Heart left ventricle (tissue), 16 donors: ENCODE measurements at regions not wholly inside any gene's neighbourhood (a gene's known extent, or its start where the extent isn't known, plus 50 kb on each side); places are given as distances from the start of the nearest gene placed in this dataset.

Experiments
- ATAC-seq, 4 donors: fragments of 200-7000 bp; cut with Tn5 transposase; one replicate each; pipeline ENCODE4 v1.9.1; 2020 to 2022; ENCODE audit warnings: moderate library complexity in 4 of 4, mild to moderate bottlenecking in 3 of 4, moderate number of reproducible peaks in 1 of 4
- DNase-seq, 5 donors: peaks; one replicate each; pipeline ENCODE4 v3.0.0-alpha.2; 2020
- H3K27ac ChIP-seq, 12 donors: fragments of 200-600 bp; sonication (generic) in 4 of 12; one replicate each; pipeline versions ENCODE4 v1.5.0 to v1.8.0; 2016 to 2022; ENCODE audit warnings: mild to moderate bottlenecking in 2 of 12
- H3K27me3 ChIP-seq, 9 donors: fragments of 200-600 bp; sonication (generic) in 2 of 9; one replicate each; pipeline versions ENCODE4 v1.5.1 to v1.8.0; 2016 to 2022; ENCODE audit warnings: mild to moderate bottlenecking in 3 of 9
- H3K36me3 ChIP-seq, 9 donors: fragments of 200-600 bp; sonication (generic) in 2 of 9; one replicate each; pipeline versions ENCODE4 v1.5.0 to v1.8.0; 2018 to 2022; ENCODE audit warnings: mild to moderate bottlenecking in 2 of 9
- H3K4me1 ChIP-seq, 12 donors: fragments of 200-600 bp; sonication (generic) in 4 of 12; one replicate each; pipeline versions ENCODE4 v1.5.0 to v1.8.0; 2016 to 2022; ENCODE audit warnings: mild to moderate bottlenecking in 3 of 12
- H3K4me3 ChIP-seq, 12 donors: fragments of 200-600 bp; sonication (generic) in 4 of 12; one replicate each; pipeline versions ENCODE4 v1.5.0 to v1.8.0; 2017 to 2022; ENCODE audit warnings: mild to moderate bottlenecking in 9 of 12, moderate library complexity in 4 of 12
- H3K9me3 ChIP-seq, 12 donors: fragments of 200-600 bp; sonication (generic) in 4 of 12; one replicate each; pipeline versions ENCODE4 v1.5.0 to v1.8.0; 2016 to 2022; ENCODE audit warnings: mild to moderate bottlenecking in 1 of 12
- POLR2A ChIP-seq, 2 donors: fragments of 450-650 bp; IDR thresholded peaks; one replicate each; pipeline ENCODE4 v1.6.1; 2017; ENCODE audit warnings: antibody characterized with exemption in 2 of 2, mild to moderate bottlenecking in 2 of 2, moderate library complexity in 2 of 2
- WGBS, 4 donors: extraction: QIAGEN DNeasy Blood & Tissue Kit in 2 of 4; methylation state at CpG; one replicate each; pipeline versions ENCODE4 v1.1.5 to v1.1.7; 2013 to 2018; 5-methylcytosine and 5-hydroxymethylcytosine counted together
- intact Hi-C, 10 donors: fragments of 100-400 bp; cut with DNase I; formaldehyde crosslinking; loops; one replicate each; pipeline versions ENCODE4 v1.11.1 to v1.14.2; 2022
- TF ChIP-seq, protein P1 (sequence below), 12 donors: fragments of 200-600 bp; sonication (generic) in 4 of 12; IDR thresholded peaks; one replicate each; pipeline versions ENCODE4 v1.5.0 to v1.8.0; 2018 to 2022; ENCODE audit warnings: antibody characterized with exemption in 12 of 12, mild to moderate bottlenecking in 5 of 12
- donor health status: ischemic (EF 13 %, LVEDD 7.1; RV severe dilation, severe dysfunction).
- donor health status: healthy with polysubstance abuse.
- donor health status: DM: no; HTN: yes; CAD: no.
- donor health status: DM: no; HTN: no; CAD: no.
- donor health status: ischemic (EF 25% LVEDD 6.9; RV normal size, moderate dysfunction).
- donor health status: ischemic (EF 25% LVEDD 5.7; RV mildly dilated, moderate dysfunction).
- donor health status: healthy.
- donor health status: DM: yes; HTN: yes; CAD: no.
- donor health status: ischemic (EF 35%, LVEDD 5.7; RV mildly dilated, moderate dysfunction).
- donor health status: nonischemic (EF 11% LVEDD 7.7; RV severe dilation, severe dysfunction).
- donor health status: DM: yes; HTN: yes; CAD: no.
- donor health status: PGD.
- donor health status: ischemic (EF 29% LVEDD 5.4; RV normal size, mild dysfunction).
- donor health status: nonischemic (EF 23%, LVEDD 6.1; RV moderate dilation, normal function).

DNA sequence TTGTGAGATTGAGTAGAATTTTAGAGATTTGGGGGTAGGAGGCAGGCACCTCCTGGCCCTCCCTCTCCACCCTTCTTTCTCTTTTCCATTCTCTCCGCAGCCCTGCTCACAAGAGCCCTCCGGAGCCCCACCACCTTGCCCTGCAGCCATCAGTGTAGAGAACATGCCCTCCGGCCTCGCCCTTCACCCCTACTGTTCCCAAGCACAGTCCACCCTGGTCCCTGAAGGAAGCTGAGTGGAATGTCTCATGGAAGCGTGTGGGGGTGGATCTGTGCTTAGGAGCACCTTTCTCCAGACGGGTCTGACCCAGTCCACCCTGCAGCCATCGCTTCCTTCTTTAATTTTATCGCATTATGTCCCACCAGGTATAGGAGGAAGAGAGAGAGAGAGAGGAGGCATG, 267.1 kb downstream of the NSG2 start:
- DNase-seq, result peak in 1 of 5 donors; percentile 7
- peaks cover 0 to 36% (median 5%) of the 10 kb centered on the region in 9 donors for H3K27me3 ChIP-seq

GRCh38 chr5:174313615-174314014, 268.1 kb downstream of the NSG2 start:
- Histone ChIP-seq H3K36me3 (no peaks in the 10 kb centered on the region), H3K4me1 (peaks cover 0 to 17% (median 4%) of the 10 kb centered on the region in 12 donors), H3K27me3 (peaks cover 0 to 36% (median 5%) of the 10 kb centered on the region in 9 donors), H3K9me3 (no peaks in the 10 kb centered on the region), H3K4me3 (no peak overlapping the region), H3K27ac (no peak overlapping the region)
- DNase-seq, result peak in 1 of 5 donors; percentile 3
- ATAC-seq, result no peak
- WGBS, 4 donors, result 78 to 96% (median 80%) methylated on average over 5 of the region's 5 CpGs
- TF ChIP-seq POLR2A (IDR thresholded peaks at IDR 0.05), result no peak
- TF ChIP-seq, protein P1, sequence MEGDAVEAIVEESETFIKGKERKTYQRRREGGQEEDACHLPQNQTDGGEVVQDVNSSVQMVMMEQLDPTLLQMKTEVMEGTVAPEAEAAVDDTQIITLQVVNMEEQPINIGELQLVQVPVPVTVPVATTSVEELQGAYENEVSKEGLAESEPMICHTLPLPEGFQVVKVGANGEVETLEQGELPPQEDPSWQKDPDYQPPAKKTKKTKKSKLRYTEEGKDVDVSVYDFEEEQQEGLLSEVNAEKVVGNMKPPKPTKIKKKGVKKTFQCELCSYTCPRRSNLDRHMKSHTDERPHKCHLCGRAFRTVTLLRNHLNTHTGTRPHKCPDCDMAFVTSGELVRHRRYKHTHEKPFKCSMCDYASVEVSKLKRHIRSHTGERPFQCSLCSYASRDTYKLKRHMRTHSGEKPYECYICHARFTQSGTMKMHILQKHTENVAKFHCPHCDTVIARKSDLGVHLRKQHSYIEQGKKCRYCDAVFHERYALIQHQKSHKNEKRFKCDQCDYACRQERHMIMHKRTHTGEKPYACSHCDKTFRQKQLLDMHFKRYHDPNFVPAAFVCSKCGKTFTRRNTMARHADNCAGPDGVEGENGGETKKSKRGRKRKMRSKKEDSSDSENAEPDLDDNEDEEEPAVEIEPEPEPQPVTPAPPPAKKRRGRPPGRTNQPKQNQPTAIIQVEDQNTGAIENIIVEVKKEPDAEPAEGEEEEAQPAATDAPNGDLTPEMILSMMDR (IDR thresholded peaks at IDR 0.05), result no peak
- intact Hi-C loops, result loop anchor here in 9 of 10 donors (2.0 to 10.0 kb wide), 8 partner anchors 266 to 1019 kb away; partner anchors contain the start of genes BOD1 (in 4 of the 9), NSG2 (in 4 of the 9) and C5orf47 (in 1 of the 9)

More for the DNA sequence above, 267.1 kb downstream of the NSG2 start:
- Histone ChIP-seq H3K4me1 (peaks cover 0 to 17% (median 4%) of the 10 kb centered on the region in 12 donors), H3K4me3 (no peak overlapping the region), H3K27ac (no peak overlapping the region), H3K36me3 (no peaks in the 10 kb centered on the region), H3K9me3 (no peaks in the 10 kb centered on the region)
- TF ChIP-seq POLR2A (IDR thresholded peaks at IDR 0.05), result no peak
- TF ChIP-seq, protein P1 (IDR thresholded peaks at IDR 0.05), result no peak
- no peak for ATAC-seq
- intact Hi-C loops, result loop anchor here in 9 of 10 donors (1.0 to 10.0 kb wide), 9 partner anchors 265 to 1018 kb away; partner anchors contain the start of genes NSG2 (in 6 of the 9), BOD1 (in 4 of the 9) and C5orf47 (in 1 of the 9)
- WGBS, 4 donors, result 81 to 86% (median 85%) methylated on average over 8 of the region's 8 CpGs

DNA sequence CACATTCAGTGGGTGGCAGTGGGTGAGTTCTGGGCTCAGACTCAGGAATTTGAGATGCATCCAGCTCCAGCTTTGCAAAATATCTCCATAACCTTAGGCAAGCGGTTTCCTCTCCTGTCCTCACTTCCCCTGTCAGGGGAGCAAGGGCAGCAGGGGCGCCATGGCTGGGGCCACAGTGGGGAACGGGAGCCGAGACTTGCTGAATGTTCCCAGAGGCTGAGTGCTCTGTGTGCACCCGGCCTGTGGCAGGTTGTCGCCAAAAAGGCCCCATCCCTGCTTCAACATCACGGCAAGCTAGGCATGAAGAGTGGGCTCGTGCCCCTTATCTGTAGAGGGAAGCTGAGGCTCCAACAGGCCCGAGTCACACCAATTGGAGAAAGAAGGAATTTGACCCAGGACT, 268.8 kb downstream of the NSG2 start:
- peaks cover 0 to 17% (median 4%) of the 10 kb centered on the region in 12 donors for H3K4me1 ChIP-seq
- DNase-seq, result peak in 1 of 5 donors; percentile 10
- intact Hi-C loops, result loop anchor here in 8 of 10 donors (5.0 to 10.0 kb wide), 6 partner anchors 267 to 1019 kb away; partner anchors contain the start of genes BOD1 (in 4 of the 8), C5orf47 (in 1 of the 8) and NSG2 (in 1 of the 8)
- WGBS, 4 donors, result 63 to 85% (median 75%) methylated on average over 7 to 9 of the region's 9 CpGs
- no peaks in the 10 kb centered on the region for H3K36me3 ChIP-seq
- TF ChIP-seq, protein P1 (IDR thresholded peaks at IDR 0.05), result no peak
- TF ChIP-seq POLR2A (IDR thresholded peaks at IDR 0.05), result no peak
- peaks cover 0 to 36% (median 7%) of the 10 kb centered on the region in 9 donors for H3K27me3 ChIP-seq
- no peak for ATAC-seq
- H3K4me3 ChIP-seq, result no peak overlapping the region
- no peaks in the 10 kb centered on the region for H3K9me3 ChIP-seq
- H3K27ac ChIP-seq, result no peak overlapping the region

- DNase-seq (peak in 1 of 5 donors; percentile 6), ATAC-seq (no peak)
- WGBS, 4 donors, result 70 to 77% (median 75%) methylated on average over 5 of the region's 5 CpGs
- Histone ChIP-seq H3K4me3 (no peak overlapping the region), H3K9me3 (no peaks in the 10 kb centered on the region), H3K4me1 (peaks cover 0 to 17% (median 4%) of the 10 kb centered on the region in 12 donors), H3K36me3 (no peaks in the 10 kb centered on the region), H3K27ac (no peak overlapping the region), H3K27me3 (peaks cover 0 to 36% (median 8%) of the 10 kb centered on the region in 9 donors)
- TF ChIP-seq POLR2A (IDR thresholded peaks at IDR 0.05), result no peak
- TF ChIP-seq, protein P1 (IDR thresholded peaks at IDR 0.05), result no peak
- intact Hi-C loops, result loop anchor here in 5 of 10 donors (5.0 to 10.0 kb wide), 4 partner anchors 331 to 1021 kb away; partner anchors contain the start of genes BOD1 (in 1 of the 5) and C5orf47 (in 1 of the 5)
Observed at GRCh38 chr5:174315471-174315870, 270.0 kb downstream of the NSG2 start.
